ENCODE measurements at regions not wholly inside any gene's neighbourhood (a gene's known extent, or its start where the extent isn't known, plus 50 kb on each side); places are given as distances from the start of the nearest gene placed in this dataset.
A peak's percentile ranks its signal among the peaks of the same experiment; 100 is the strongest.

DNA sequence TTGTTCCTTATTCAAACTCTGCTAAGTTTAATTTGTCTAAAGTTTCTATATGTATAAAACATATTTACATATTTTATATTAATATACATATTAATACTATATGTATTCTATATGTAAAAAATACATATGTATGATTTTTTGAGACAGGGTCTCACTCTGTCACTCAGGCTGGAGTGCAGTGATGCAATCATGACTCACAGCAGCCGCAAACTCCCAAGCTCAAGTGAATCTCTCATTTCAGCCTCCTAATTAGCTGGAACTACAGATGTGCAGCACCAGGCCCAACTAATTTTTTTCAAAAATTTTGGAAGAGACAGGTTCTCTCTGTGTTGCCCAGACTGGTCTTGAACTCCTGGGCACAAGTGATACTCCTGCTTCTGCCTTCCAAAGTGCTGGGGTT, 684.9 kb downstream of the TRAM1L1 start:
- no peaks in the 10 kb centered on the region for H4K20me1 ChIP-seq (ENCODE audit: low read length)
- H3K27ac ChIP-seq (ENCODE audit: low read length): no peak overlapping the region
- H3F3A ChIP-seq (ENCODE audit: low read length, unreplicated experiment): no peaks in the 10 kb centered on the region
- no peak overlapping the region for H2AFZ ChIP-seq (ENCODE audit: low read length)
- no peak overlapping the region for H3K9ac ChIP-seq (ENCODE audit: low read length)
- ChIA-PET POLR2A (ENCODE audit: unreplicated experiment) (no interaction called here), CTCF (no interaction called here)
- no peaks in the 10 kb centered on the region for H3K9me3 ChIP-seq (ENCODE audit: low read length)
- H3K9me2 ChIP-seq (replicated peaks; ENCODE audit: low read length): no peaks in the 10 kb centered on the region
- no TSS peak for BruUV-seq (replicated peaks)
- ATAC-seq (peak; percentile 75), DNase-seq (peak; percentile 41)
- H3K79me2 ChIP-seq (ENCODE audit: low read length): no peaks in the 10 kb centered on the region
- H3K4me1 ChIP-seq (ENCODE audit: insufficient read depth, low read length): peaks cover 3% of the 10 kb centered on the region; the same call in 1 of the 2 replicates
- no peaks in the 10 kb centered on the region for H3K36me3 ChIP-seq (ENCODE audit: low read depth, low read length)
- no peak overlapping the region for H3K4me2 ChIP-seq (ENCODE audit: low read length)
- no peak overlapping the region for H3K4me3 ChIP-seq (ENCODE audit: low read length)
- TF ChIP-seq EZH2 (IDR thresholded peaks at IDR 0.05; ENCODE audit: low read length, unreplicated experiment) (no peak), EZH2phosphoT487 (IDR thresholded peaks at IDR 0.05; ENCODE audit: borderline replicate concordance, low read length) (no peak)
- TF ChIP-seq, protein P1, sequence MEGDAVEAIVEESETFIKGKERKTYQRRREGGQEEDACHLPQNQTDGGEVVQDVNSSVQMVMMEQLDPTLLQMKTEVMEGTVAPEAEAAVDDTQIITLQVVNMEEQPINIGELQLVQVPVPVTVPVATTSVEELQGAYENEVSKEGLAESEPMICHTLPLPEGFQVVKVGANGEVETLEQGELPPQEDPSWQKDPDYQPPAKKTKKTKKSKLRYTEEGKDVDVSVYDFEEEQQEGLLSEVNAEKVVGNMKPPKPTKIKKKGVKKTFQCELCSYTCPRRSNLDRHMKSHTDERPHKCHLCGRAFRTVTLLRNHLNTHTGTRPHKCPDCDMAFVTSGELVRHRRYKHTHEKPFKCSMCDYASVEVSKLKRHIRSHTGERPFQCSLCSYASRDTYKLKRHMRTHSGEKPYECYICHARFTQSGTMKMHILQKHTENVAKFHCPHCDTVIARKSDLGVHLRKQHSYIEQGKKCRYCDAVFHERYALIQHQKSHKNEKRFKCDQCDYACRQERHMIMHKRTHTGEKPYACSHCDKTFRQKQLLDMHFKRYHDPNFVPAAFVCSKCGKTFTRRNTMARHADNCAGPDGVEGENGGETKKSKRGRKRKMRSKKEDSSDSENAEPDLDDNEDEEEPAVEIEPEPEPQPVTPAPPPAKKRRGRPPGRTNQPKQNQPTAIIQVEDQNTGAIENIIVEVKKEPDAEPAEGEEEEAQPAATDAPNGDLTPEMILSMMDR (conservative IDR thresholded peaks at IDR 0.05; ENCODE audit: low read depth, low read length): no peak
- intact Hi-C loops (cut with micrococcal nuclease): no loop called here
- H3K27me3 ChIP-seq (ENCODE audit: low read length): no peaks in the 10 kb centered on the region

DNA sequence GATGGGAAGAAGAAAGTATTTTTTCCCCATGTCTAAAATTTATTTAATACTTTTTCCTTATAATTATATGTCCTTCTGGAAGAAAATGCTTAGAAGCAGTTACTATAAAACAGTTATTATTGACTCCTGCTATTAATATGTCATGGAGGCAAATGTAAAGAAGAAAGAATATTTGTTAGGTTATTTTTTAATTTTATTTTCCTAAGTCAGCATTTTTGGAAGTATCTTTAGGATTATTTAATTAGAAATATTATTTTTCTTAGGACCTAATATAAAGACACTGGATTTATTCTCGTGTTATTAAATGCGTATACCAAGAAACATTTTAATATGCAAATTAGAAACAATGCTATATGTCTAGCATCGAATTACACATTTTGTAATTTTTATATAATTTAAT, 687.7 kb downstream of the TRAM1L1 start:
- H3K9me2 ChIP-seq (replicated peaks; ENCODE audit: low read length): no peaks in the 10 kb centered on the region
- ChIA-PET CTCF (no interaction called here), POLR2A (ENCODE audit: unreplicated experiment) (no interaction called here)
- H3K4me2 ChIP-seq (ENCODE audit: low read length): no peak overlapping the region
- intact Hi-C loops (cut with micrococcal nuclease): no loop called here
- BruUV-seq (replicated peaks): no TSS peak
- H3K36me3 ChIP-seq (ENCODE audit: low read depth, low read length): no peaks in the 10 kb centered on the region
- H3K4me3 ChIP-seq (ENCODE audit: low read length): no peak overlapping the region
- TF ChIP-seq EZH2phosphoT487 (IDR thresholded peaks at IDR 0.05; ENCODE audit: borderline replicate concordance, low read length) (no peak), EZH2 (IDR thresholded peaks at IDR 0.05; ENCODE audit: low read length, unreplicated experiment) (no peak)
- TF ChIP-seq, protein P1 (conservative IDR thresholded peaks at IDR 0.05; ENCODE audit: low read depth, low read length): no peak
- H3K79me2 ChIP-seq (ENCODE audit: low read length): no peaks in the 10 kb centered on the region
- no peak for ATAC-seq
- no peaks in the 10 kb centered on the region for H3K9me3 ChIP-seq (ENCODE audit: low read length)
- H3K27me3 ChIP-seq (ENCODE audit: low read length): no peaks in the 10 kb centered on the region
- no peaks in the 10 kb centered on the region for H4K20me1 ChIP-seq (ENCODE audit: low read length)
- H3K27ac ChIP-seq (ENCODE audit: low read length): no peak overlapping the region
- H2AFZ ChIP-seq (ENCODE audit: low read length): no peak overlapping the region
- no peak overlapping the region for H3K9ac ChIP-seq (ENCODE audit: low read length)
- H3F3A ChIP-seq (ENCODE audit: low read length, unreplicated experiment): no peaks in the 10 kb centered on the region
- peaks cover 3% of the 10 kb centered on the region; the same call in 1 of the 2 replicates for H3K4me1 ChIP-seq (ENCODE audit: insufficient read depth, low read length)
- DNase-seq: no peak

DNA sequence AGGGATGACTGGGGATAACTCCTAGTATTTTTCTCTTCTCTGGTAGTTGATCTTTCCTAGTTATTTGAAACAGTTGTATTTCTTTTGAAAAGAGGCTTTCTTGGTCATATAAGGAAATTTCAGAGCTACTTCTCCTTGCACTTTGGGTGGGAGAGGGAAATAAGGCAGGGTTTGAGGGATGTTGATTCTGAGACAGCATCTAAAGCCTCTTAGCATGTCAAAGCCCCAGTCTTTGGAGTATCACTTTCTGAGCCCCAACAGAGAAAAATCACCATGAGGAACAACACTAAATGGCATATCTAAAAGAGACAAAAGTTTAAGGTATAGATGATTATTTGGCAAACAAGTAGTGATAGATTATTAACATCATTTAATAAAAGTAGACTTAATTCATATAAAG, 688.1 kb downstream of the TRAM1L1 start:
- no peaks in the 10 kb centered on the region for H3K79me2 ChIP-seq (ENCODE audit: low read length)
- H4K20me1 ChIP-seq (ENCODE audit: low read length): no peaks in the 10 kb centered on the region
- no peak overlapping the region for H2AFZ ChIP-seq (ENCODE audit: low read length)
- no peaks in the 10 kb centered on the region for H3F3A ChIP-seq (ENCODE audit: low read length, unreplicated experiment)
- no TSS peak for BruUV-seq (replicated peaks)
- no peaks in the 10 kb centered on the region for H3K9me2 ChIP-seq (replicated peaks; ENCODE audit: low read length)
- intact Hi-C loops (cut with micrococcal nuclease): no loop called here
- DNase-seq: no peak
- ATAC-seq: no peak
- no peak overlapping the region for H3K4me3 ChIP-seq (ENCODE audit: low read length)
- H3K9me3 ChIP-seq (ENCODE audit: low read length): no peaks in the 10 kb centered on the region
- no peaks in the 10 kb centered on the region for H3K27me3 ChIP-seq (ENCODE audit: low read length)
- no peak for TF ChIP-seq EZH2phosphoT487 (IDR thresholded peaks at IDR 0.05; ENCODE audit: borderline replicate concordance, low read length)
- TF ChIP-seq, protein P1 (conservative IDR thresholded peaks at IDR 0.05; ENCODE audit: low read depth, low read length): no peak
- TF ChIP-seq EZH2 (IDR thresholded peaks at IDR 0.05; ENCODE audit: low read length, unreplicated experiment): no peak
- no peak overlapping the region for H3K9ac ChIP-seq (ENCODE audit: low read length)
- H3K4me1 ChIP-seq (ENCODE audit: insufficient read depth, low read length): peaks cover 3% of the 10 kb centered on the region; the same call in 1 of the 2 replicates
- ChIA-PET POLR2A (ENCODE audit: unreplicated experiment) (no interaction called here), CTCF (no interaction called here)
- no peak overlapping the region for H3K27ac ChIP-seq (ENCODE audit: low read length)
- H3K4me2 ChIP-seq (ENCODE audit: low read length): no peak overlapping the region
- no peaks in the 10 kb centered on the region for H3K36me3 ChIP-seq (ENCODE audit: low read depth, low read length)

Data from PC-3 (cell line).